ENCODE measurements at regions not wholly inside any gene's neighbourhood (a gene's known extent, or its start where the extent isn't known, plus 50 kb on each side); places are given as distances from the start of the nearest gene placed in this dataset.

DNA sequence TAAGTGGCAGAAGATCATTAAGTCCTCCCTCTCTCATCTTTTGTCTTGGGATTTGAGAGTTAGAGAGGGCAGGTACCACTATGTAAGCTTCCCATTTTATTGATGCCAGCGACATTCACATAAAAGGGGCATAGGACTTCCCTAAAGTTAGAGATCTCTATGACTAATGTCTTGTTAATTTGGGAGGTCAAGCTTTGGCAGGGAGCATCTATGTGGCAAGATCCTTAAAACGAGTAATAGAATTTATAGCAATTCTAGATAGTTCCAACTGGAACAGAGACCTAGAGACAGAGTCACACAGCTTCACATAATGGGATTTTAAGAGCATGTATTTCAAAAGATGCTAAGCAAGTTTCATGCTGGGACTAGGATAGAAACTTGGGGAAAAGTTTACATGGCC lies 308.0 kb downstream of the MAP2K6 start:
- no peak for DNase-seq

DNA sequence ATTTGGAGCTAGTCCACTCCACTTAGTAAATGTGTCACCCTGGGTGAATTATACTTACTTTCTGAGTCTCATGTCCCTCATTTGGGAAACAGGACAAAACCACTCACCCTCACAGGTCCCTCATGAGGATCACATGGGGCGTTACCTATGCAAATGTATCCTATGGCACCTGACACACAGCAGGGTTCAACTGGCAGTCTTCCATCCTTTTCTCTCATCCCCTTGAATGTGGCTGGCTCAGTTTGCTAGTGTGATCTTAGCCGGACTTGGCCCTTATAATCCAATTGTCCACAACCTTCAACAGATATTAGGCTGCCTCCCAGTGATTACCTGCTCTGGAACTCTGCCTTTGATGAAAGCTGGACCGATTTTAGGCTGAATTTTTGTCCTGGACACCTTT lies 308.8 kb downstream of the MAP2K6 start:
- no peak for DNase-seq

DNA sequence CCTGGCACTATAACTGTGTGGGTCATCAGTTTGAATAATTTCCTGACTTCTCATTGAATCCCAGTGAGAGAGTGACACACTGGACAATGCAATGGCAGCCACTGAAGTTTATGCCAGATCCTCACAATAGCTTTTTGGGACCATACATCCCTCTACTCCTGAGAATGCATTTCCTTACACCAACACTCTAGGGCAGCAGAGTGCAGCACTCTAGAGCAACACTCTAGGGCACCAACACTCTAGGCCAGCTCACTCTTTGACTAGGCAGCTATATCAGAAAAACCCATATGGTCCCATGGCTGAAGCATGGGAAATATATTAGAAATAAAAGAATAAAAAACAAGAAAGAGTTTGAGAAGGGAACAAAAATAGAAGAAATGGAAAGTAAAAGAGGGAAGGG lies 309.2 kb downstream of the MAP2K6 start:
- DNase-seq, result no peak

DNA sequence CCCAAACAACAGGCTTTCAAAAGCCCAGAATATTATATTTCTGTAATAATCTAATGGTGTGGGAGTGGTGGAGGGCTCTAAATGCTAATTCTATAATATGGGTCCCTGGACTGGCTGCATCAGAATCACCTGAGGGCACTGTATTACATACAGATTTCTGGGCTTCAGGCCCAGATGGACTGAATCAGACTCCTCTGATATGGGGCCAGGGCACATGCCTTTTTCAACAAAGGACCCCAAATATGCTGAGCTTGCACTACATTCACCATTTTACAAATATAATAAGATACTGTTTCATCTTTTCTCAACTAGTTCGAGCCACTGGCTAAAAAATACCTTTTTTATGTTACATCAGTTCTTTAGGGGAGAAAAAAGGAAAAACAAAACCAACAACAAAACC lies 309.7 kb downstream of the MAP2K6 start:
- no peak for DNase-seq

DNA sequence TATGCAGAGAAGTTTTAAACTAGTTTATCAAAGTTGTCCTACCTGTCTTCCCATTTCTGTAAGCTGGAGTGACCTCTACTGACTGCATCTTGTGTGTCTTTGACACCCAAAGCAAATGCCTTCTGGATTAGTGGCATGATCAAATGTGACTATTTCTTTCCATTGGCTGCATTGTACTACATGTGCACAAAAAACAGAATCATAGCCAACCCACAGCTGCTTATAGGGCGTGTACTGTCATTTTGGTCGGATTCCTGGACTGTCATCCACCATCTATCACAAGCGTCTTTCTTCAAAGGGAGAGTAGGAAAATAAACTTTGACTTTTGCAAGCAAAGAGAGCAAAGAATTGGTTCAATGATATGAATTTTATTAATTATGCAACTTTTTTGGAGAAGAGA lies 310.6 kb downstream of the MAP2K6 start:
- no peak for DNase-seq

DNA sequence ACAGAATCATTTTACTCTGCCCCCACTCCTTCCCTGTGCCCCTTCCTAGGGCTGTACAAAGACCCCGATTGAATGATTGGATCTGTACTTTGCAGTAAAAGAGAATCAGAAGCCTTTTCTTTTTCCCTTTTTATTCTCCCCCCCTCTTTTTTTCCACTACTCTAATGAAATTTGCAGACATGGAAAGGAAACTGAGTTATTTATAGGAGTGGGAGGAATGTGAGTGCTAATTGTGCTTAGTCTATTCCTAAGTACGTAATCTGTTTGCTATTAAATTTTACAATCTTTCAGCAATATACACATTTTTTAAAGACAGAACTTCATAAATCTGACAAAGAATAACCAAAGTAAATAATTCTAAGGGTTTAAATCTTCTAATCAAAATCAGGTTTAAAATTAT lies 314.3 kb downstream of the MAP2K6 start:
- DNase-seq, result no peak

DNA sequence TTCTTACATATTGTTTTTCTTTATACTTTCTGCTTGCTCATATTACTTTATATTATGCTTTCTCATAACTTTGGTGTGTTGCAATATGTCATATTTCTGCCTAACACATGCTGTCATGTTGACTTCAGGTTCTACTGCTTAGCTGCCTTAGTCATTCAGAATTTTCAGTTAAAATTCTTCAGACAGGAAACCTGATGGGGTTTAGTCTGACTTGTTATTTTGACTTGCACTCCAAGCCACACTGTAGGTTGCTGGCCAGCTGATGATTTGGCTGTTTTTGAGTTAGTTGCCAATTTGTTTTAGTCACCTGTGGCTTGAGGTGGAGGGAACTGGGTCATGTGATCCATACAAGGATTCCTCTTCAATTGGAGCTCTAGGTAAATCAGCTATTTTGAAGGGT lies 315.4 kb downstream of the MAP2K6 start:
- no peak for DNase-seq

DNA sequence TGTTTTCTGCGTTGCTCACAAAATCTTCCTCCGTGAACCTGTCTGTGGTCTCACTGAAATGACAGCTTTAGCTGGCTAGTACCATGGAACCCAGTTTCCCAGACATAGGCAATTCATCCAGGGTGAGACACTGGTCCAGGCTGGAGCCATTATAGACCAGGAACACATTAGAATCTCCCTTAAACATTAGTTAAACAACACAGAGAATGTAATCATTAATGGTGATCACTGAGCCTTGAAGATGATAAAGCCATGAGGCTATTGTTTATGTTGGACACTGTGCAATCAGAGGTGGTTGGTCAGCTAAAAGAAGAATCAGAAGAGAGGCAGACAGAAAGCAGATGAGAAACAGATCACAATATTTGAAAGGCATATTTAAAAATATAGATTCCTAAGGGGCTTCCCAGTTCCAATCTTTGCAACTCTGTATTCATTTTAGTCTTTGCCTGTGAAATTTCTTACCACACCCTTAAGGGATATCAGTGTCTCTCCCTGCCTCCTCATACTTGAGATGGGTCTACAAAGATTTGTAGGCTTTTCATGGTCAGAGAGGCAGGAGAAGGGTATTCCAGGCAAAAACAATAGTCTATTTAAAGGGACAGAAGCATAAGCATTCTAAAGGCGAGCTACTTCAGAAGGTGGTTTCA lies 317.9 kb downstream of the MAP2K6 start:
- DNase-seq, result no peak

DNA sequence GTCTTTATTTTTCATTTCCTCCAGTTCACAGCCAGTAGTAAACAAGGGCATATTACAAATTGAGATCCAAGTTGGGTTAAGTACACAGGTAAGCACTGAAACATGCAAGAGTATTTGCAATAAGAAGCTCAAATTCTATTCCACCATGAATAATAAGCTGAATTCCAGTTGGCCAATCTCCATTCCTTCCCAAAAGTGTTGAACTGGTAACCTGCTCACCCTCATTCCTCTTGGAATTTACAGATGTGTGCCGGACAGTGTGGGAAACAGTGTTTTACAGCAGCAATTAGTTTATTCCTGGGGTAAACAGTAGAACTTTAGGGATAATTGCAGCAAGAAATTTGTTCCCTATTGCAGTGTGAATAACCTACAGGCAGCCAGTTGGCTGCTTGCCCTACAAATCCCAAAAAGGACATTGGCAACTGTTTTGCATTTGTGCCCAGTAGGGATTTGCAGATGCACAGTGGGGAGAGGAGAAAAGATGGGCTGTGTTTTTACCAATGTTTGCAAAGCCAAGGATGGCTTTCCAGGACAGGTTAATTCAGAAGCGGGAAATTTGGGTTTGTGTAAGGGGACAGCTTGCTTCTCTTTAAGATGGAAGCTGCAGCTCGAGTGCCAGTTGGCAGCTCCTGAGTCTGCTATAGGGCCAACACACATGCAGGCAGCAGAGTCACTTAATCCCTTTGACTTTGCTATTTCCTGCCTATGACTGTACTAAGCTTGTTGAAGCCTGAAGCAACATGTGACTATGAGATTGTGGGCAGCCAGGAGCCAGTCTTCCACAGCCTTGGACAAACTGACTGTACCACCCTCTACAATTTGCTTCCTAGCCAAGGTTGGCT lies 318.9 kb downstream of the MAP2K6 start:
- no peak for DNase-seq

DNA sequence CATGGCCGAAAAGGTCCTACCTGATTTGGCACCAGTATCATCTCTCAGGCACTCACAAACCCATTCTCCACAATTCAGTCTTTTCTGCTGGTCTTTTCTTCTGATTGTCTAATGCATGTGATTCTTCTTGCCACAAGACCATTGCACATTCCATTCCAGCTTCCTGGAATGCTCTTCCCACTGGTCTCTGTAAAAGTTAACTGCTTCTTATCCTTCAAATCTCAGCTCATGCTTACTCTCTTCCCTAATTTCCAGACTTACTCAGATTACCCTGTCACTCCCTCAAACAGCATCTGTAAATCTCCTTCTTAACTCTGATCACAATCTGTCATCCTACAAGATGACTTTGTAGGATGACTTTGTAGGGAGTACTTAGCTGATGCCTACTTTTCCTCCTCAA lies 320.2 kb downstream of the MAP2K6 start:
- no peak for DNase-seq

DNA sequence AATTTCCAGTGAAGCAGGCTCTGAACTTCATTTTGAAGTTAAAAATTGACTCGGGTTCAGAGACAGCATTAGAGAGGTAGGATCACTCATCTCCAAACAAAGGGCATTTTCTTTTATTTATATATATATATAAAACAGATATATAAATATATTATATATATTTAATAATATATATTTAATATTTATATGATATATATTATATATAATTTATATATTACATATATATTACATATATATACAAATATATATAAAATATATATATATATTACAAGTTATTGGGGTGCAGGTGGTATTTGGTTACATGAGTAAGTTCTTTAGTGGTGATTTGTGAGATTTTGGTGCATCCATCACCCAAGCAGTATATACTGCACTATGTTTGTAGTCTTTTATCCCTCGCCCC lies 320.8 kb downstream of the MAP2K6 start:
- no peak for DNase-seq

DNA sequence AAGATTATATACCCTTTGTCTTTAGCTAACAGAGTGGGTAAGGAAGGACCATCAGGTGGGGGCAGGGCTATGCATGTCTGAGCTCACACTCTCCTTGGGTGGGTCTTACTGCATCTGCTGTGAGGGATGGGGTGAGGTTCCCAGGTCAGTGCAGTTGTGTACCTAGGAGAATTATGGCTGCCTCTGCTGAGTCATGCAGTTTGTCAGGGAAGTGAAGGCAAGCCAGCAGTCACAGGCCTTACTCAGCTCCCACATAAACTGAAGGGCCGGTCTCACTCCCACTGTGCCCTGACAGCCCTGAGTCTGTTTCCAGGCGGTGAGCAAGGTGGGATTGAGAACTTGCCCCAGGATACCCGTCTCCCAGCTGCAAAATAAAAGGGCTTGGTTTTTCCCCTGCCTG lies 328.6 kb downstream of the MAP2K6 start:
- no peak for DNase-seq

DNA sequence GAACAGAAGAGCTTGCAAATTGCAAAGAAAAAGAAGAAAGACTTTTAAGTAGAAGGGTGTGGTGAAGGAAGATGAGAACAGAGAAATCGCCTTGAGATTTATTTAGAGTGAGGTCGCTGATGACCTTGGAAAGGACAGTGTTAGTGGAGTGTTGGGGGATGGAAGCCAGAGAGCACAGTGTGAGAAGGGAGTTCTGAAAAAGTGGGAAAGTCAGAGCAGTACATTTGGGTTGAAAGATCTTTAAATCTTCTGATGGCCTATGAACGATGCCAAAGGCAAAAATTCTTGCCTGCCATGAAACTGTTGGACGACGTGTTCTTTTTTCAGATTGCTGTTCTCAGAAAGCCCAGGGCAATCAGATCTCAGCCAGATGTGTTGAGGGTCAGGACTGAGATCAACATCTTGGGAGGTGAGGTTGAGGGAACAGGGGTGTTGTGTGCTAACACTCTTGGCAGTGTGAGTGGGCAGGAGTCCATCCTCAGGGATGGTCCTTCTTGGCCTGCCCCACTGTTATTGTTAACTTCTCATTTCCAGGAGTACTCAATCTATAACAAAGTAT lies 330.1 kb downstream of the MAP2K6 start:
- no peak for DNase-seq

DNA sequence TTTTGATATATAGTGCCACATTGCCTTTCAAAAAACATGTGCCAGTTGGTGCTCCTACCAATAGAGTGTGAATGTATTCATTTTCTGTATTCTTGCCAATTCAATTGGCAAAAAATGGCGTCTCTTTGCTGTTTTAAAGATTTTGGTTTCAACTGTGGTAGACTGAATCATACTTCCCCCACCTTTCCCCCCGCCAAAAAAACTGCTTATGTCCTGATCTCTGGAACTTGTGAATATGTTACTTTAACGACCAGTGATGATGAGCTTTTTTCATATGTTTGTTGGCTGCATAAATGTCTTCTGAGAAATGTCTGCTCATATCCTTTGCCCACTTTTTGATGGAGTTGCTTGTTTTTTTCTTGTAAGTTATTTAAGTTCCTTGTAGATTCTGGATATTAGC lies 325.1 kb upstream of the KCNJ16 start:
- no peak for DNase-seq

DNA sequence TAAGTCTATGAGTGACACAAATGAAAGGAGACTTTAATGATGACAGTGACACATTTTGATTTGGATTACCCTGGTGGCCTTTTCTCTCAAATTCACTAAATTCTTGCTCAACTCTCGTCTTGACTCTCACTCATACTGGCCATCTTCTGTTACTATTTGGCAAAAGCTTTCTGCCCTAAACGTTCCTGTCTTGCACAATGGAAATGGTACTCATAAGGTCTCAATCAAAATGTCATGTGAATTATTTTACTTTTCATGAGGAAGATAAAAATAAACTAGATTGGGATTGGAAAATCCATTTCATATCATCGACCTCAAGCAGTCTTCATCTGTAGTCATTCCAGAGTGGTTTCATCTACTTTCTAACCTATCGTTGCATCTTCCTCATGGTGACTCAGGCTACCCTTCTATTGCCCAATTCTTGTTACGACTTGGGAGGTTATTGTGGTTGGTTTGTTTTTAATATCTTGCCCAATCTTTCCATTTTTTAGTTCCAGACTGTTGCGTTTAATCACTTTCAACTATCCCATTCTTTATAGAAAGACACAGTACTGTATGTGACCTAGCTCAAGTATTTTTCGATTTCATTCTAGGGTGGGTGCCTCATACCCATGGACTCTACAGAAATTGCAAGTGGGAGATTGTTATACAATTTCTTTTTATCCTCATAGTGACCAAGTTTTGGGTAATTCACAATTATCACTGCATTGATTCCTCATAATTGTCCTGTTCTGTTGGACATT lies 317.2 kb upstream of the KCNJ16 start:
- DNase-seq, result no peak

DNA sequence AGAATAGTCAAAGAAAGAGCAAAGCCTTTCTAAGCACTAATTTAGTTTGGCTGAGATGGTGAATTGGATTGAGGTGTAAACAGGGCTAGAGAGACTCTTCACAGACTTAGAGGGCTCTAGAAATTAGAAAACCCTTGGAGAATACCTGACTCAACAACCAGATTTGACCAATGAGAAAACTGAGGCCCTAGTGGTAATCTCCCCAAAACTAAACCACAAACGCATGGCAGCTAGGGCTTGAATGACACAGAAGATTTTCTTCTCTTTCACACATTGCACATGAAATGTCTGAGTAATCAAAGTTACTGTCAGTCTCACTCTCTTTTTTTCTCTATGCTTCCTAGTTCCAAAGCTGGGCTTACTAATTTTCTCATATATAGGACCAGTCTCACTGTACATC lies 314.5 kb upstream of the KCNJ16 start:
- no peak for DNase-seq

DNA sequence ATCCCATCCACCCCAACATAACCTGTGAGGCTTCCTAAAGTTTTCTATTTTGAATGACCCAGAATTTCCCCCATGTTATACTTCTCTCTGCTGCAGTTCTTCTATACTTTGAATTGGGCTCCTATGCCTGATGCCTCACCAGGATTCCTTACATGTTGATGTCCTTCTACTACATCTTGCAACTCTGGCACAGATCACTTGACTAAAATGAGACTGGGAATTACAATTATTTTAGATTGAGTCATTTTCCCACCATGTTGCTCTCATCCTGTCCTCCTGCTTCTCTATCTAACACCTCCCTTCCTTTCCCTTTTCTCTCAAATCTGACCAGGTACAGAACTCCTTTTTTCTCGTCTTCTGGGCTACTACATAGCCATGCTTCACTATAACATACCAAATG lies 314.0 kb upstream of the KCNJ16 start:
- no peak for DNase-seq

DNA sequence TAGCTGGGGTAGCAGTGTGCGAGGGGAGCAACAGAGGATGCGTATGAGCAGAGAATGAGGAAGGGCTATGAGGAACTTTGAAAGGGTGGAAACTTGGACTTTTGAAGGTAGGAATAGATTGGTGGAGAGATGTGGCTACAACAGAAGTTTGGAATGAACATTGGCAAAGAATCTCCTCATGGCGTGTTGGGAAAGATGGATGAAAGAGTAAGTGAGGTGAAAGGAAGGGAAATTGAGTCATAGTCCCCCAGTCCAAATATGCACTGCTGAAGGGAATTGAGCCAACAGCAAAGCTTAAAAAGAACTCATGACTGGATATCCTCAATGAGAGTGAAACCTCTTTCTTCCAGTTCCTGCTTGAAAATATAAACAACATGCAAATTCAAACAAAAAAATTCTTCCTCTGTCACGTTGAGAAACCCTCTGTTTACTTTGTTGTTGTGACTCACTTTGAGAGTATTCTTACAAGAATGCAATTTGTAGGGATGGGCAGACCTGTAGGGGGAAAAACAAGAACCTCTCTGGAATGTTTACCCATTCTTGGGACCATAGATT lies 313.2 kb upstream of the KCNJ16 start:
- DNase-seq, result no peak

DNA sequence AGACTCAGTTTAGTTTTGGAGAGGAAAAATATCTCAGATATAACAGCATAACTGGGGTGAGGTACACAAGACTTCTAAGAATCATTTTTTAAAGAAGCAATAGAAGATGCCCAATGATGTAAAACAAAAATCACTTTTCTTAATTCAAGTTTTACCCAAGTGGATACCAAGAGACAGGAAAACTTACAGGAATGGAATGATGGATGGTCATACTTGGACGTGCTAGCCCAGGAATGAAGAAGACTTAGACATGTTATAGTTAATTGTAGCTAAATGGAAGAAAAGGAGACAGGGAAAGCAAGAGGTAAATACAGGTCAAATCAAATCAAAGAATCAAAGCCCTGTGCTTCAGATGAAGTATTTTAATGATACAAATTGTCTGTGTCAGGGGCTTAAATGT lies 312.7 kb upstream of the KCNJ16 start:
- no peak for DNase-seq

DNA sequence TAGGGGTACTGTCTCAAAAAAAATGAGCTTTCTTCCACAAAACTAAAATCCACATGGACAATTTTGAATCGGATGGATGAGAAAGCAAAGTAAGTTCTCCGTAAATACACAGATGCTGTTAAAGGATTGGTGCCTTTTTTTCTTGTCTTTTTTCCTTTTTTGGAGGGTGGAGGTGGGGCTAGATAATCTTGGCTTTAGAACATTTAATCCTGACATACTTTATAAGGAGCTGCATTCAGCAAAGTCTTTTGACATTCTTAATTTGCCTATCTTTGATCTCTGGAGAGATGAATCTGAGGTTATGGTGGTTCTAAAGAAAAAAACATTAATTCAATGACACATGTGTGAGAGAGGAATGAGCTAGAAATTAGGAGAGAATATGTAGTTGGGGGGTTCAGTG lies 312.3 kb upstream of the KCNJ16 start:
- DNase-seq, result no peak

DNA sequence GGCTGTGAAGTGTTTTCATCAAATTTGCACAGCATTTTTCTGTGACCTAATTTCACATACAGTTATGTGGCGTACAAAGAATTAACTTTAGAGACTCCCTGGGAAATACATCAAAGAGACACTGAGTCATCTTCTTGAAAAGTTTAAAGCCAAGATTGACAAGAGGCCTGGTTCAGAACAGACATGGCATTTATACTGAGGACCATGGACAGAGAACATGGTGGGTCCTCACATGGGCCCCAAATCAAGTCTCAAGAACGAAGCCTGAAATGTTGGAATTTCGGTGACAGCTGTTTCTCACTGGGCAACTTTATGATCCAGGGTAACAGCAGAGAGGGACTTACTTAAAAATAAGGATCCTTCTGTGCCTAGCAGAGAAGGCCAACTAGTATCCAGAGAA lies 311.5 kb upstream of the KCNJ16 start:
- no peak for DNase-seq

DNA sequence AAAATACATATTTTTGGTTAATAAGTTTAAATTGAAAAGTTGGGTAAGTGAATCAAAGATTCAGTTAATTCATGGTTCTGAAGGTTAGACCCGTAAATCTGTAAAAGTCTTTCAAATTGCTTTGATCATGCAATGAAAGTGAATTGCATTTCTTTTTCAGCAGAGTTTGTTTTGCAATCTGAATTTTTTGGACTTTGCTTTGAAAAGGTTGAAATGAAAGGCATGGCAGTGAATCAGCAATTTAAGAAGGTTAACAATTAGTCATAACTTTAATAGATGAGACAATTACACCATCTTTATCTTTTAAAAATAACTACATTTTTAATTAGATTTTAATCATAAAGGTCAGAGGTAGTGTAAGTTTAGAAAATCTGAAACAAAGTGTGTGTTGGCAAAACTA lies 310.9 kb upstream of the KCNJ16 start:
- no peak for DNase-seq

DNA sequence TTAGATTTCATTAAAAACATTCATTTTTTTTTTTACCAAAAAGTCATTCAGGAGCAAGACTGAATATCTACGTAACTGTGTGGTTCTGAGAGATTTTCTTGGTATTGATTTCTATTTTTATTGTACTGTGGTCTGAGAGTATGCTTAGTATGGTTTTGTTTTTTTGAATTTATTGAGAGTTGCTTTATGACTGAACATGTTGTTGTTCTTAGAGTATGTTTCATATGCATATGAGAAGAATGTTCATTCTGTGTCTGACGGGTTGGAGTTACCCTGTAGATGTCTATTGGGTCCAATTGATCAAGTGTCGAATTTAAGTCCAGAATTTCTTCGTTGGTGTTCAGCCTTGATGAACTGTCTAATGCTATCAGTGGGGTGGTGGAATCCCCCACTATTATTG lies 306.0 kb upstream of the KCNJ16 start:
- DNase-seq, result no peak

DNA sequence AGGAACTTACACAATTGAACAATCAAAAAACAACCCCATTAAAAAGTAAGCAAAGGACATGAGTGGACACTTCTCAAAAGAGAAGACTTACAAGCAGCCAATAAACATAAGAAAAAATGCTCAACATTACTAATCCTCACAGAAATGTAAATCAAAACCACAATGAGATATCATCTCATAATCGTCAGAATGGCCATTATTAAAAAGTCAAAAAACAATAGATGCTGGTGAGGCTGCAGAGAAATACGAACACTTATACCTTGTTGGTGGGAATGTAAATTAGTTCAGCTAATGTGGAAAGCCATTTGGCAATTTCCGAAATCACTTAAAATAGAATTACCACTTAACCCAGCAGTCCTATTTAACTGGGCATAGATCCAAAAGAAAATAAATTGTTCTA lies 301.9 kb upstream of the KCNJ16 start:
- DNase-seq, result peak; percentile 61

Data from NCI-H345 (cell line).